Prostate gland (tissue), 2 donors: ENCODE measurements at regions not wholly inside any gene's neighbourhood (a gene's known extent, or its start where the extent isn't known, plus 50 kb on each side); places are given as distances from the start of the nearest gene placed in this dataset.
A peak's percentile ranks its signal among the peaks of the same experiment; 100 is the strongest.

ENCODE experiments used
- DNase-seq: peaks from one replicate; pipeline ENCODE4 v3.0.0-alpha.2; 2019; ENCODE audit warnings: low spot score
- H3K27ac ChIP-seq, 2 donors: fragments of 200-600 bp; sonication (generic); 2 replicates each; pipeline ENCODE4 v1.5.1; 2017 to 2019
- H3K27me3 ChIP-seq: fragments of 200-600 bp; sonication (generic); replicated peaks from 2 replicates; pipeline ENCODE4 v1.5.1; 2019; ENCODE audit not compliant: insufficient read depth
- H3K36me3 ChIP-seq, 2 donors: fragments of 200-600 bp; sonication (generic); 1 replicate in 1 of 2; 2 replicates in 1 of 2; pipeline versions ENCODE4 v1.5.1 to v1.8.1; 2017 to 2019
- H3K4me1 ChIP-seq: fragments of 200-600 bp; sonication (generic); replicated peaks from 2 replicates; pipeline ENCODE4 v1.5.1; 2019
- H3K4me3 ChIP-seq, 2 donors: fragments of 200-600 bp; sonication (generic); 2 replicates each; pipeline ENCODE4 v1.5.1; 2017 to 2019
- H3K9me3 ChIP-seq: fragments of 200-600 bp; sonication (generic); 2 replicates; pipeline ENCODE4 v1.5.1; 2017
- POLR2A ChIP-seq: fragments of 450-650 bp; IDR thresholded peaks from one replicate; pipeline ENCODE4 v1.6.1; 2016; ENCODE audit warnings: antibody characterized with exemption, mild to moderate bottlenecking
- POLR2AphosphoS5 ChIP-seq: sonication (generic); formaldehyde crosslinking; IDR thresholded peaks from one replicate; pipeline ENCODE4 v1.6.1; 2017; ENCODE audit warnings: antibody characterized with exemption
- WGBS: methylation state at CpG from one replicate; pipeline ENCODE4 v1.1.5; 2018; 5-methylcytosine and 5-hydroxymethylcytosine counted together
- intact Hi-C: fragments of 100-400 bp; cut with DNase I; formaldehyde crosslinking; loops from one replicate; pipeline ENCODE4 v1.14.2; 2022
- TF ChIP-seq, protein P1 (sequence below), 4 experiments: fragments of 200-600 bp in 2 of 4; fragments of 450-650 bp in 2 of 4; sonication (generic) in 2 of 4; IDR thresholded peaks; 1 replicate in 3 of 4; 2 replicates in 1 of 4; pipeline ENCODE4 v1.5.1; 2016 to 2019; ENCODE audit warnings: antibody characterized with exemption in 4 of 4, mild to moderate bottlenecking in 2 of 4, moderate library complexity in 2 of 4

DNA sequence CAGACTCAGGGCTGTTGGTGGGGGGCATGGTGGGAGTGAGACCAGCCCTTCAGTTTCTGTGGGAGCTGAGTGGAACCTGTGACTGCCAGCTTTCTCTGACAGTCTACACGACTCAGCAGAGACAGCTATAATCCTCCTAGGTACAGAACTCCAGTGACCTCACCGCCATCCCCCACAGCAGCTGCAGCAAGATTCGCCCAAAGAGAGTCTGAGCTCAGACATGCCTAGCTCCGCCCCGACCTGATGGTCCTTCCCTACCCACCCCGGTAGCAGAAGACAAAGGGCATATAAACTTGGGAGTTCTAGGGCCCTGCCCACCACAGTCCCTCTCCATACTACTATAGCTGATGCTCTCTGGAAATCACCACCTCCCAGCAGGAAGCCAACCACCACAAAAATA lies 500.1 kb downstream of the ETV1 start:
- 97% methylated on average over 6 of the region's 6 CpGs for WGBS
- no peak for DNase-seq
- H3K27ac ChIP-seq: no peak overlapping the region
- no peaks in the 10 kb centered on the region for H3K36me3 ChIP-seq
- TF ChIP-seq POLR2A (no peak), POLR2AphosphoS5 (no peak)
- TF ChIP-seq, protein P1, sequence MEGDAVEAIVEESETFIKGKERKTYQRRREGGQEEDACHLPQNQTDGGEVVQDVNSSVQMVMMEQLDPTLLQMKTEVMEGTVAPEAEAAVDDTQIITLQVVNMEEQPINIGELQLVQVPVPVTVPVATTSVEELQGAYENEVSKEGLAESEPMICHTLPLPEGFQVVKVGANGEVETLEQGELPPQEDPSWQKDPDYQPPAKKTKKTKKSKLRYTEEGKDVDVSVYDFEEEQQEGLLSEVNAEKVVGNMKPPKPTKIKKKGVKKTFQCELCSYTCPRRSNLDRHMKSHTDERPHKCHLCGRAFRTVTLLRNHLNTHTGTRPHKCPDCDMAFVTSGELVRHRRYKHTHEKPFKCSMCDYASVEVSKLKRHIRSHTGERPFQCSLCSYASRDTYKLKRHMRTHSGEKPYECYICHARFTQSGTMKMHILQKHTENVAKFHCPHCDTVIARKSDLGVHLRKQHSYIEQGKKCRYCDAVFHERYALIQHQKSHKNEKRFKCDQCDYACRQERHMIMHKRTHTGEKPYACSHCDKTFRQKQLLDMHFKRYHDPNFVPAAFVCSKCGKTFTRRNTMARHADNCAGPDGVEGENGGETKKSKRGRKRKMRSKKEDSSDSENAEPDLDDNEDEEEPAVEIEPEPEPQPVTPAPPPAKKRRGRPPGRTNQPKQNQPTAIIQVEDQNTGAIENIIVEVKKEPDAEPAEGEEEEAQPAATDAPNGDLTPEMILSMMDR (IDR thresholded peaks at IDR 0.05): no peak
- intact Hi-C loops: no loop called here
- H3K4me3 ChIP-seq: no peak overlapping the region
- no peaks in the 10 kb centered on the region for H3K27me3 ChIP-seq
- H3K4me1 ChIP-seq: no peaks in the 10 kb centered on the region
- H3K9me3 ChIP-seq: no peaks in the 10 kb centered on the region

DNA sequence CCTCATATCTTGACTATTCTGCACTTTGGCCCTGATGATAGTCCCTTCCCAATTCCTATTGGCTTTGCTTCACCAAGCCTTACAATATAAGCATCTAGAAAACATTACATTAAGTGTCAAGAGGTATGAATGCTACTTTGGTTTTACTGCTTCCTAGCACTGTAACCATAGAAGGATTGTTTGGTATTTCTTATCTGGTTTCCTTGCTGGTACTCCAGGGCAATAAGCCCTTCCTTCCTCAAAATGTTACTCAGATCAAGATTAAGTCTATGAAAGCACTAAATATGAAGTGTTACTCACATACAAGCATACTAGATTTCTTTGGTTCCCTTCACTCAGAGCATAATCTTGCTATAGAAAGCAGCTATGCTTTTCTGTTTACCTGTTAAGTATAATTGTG lies 492.5 kb downstream of the ETV1 start:
- Histone ChIP-seq H3K27me3 (no peaks in the 10 kb centered on the region), H3K36me3 (no peaks in the 10 kb centered on the region), H3K27ac (no peak overlapping the region), H3K4me1 (no peaks in the 10 kb centered on the region), H3K4me3 (no peak overlapping the region), H3K9me3 (no peaks in the 10 kb centered on the region)
- TF ChIP-seq, protein P1 (IDR thresholded peaks at IDR 0.05): no peak
- TF ChIP-seq POLR2A: no peak
- no peak for TF ChIP-seq POLR2AphosphoS5
- intact Hi-C loops: no loop called here
- no peak for DNase-seq

DNA sequence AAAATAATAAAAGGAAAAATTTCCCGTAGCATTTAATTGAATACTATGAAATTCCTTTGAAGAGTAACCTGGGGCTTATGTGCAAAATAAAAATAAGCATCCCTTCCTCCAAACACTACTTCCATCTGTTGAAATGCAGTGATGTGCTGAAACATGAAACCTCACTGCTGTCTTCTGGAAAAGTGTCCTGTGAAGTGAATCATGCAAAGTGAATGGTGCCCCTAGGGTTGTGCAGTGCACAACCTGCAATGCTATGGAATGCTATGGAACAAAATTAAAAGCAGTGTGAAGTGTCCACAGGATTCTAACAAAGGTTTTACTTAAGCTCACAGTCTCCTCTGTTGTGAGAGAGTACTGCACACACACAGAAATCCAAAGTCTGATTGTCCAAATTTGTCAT lies 480.9 kb downstream of the ETV1 start:
- H3K27ac ChIP-seq: no peak overlapping the region
- H3K9me3 ChIP-seq: no peaks in the 10 kb centered on the region
- DNase-seq: no peak
- H3K4me1 ChIP-seq: no peaks in the 10 kb centered on the region
- H3K36me3 ChIP-seq: no peaks in the 10 kb centered on the region
- no peaks in the 10 kb centered on the region for H3K27me3 ChIP-seq
- H3K4me3 ChIP-seq: no peak overlapping the region
- no peak for TF ChIP-seq POLR2A
- no peak for TF ChIP-seq POLR2AphosphoS5
- TF ChIP-seq, protein P1 (IDR thresholded peaks at IDR 0.05): no peak
- intact Hi-C loops: no loop called here
- 30% methylated on average over 1 of the region's 1 CpG for WGBS

DNA sequence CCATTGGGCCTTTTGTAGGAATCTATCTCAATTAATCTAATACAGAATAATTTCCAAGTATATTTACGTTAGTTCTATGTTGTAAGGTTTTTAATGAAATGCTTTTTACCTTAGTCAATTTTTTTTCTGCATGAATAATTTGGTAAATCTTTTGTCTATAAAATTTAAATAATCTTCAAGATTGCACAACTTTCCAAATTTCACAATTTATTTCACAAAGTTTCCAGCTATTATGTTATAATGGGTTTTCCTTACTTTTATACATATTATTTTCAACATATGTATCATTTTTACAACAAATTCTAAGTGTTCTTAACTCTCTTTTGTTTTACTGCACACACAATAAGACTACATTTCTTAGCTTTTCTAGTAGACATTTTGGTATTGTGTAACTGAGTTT lies 470.7 kb downstream of the ETV1 start:
- H3K27ac ChIP-seq: no peak overlapping the region
- no peaks in the 10 kb centered on the region for H3K9me3 ChIP-seq
- intact Hi-C loops: no loop called here
- H3K36me3 ChIP-seq: no peaks in the 10 kb centered on the region
- no peaks in the 10 kb centered on the region for H3K4me1 ChIP-seq
- TF ChIP-seq POLR2A: no peak
- no peak for TF ChIP-seq POLR2AphosphoS5
- TF ChIP-seq, protein P1 (IDR thresholded peaks at IDR 0.05): no peak
- no peak overlapping the region for H3K4me3 ChIP-seq
- 93% methylated on average over 1 of the region's 1 CpG for WGBS
- DNase-seq: no peak
- no peaks in the 10 kb centered on the region for H3K27me3 ChIP-seq

DNA sequence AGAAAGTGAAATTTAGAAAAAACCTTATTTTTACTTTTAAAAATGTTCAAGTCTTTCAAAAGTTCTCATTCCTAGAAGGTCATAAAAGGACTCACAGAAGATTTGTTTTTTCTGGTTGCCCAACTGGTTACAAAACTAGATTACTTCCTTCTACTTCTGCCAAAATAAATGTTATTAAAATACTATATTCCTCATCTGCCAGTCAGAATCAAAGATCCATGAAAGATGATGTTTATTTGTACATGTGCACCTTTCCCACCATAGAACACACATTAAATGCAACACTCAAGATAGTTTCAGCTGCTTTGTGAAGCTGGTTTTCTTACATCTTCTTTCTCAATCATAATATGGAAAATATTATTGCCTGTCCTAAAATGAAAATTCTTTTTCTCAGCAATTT lies 465.4 kb downstream of the ETV1 start:
- no peak overlapping the region for H3K4me3 ChIP-seq
- no peaks in the 10 kb centered on the region for H3K27me3 ChIP-seq
- H3K36me3 ChIP-seq: no peaks in the 10 kb centered on the region
- DNase-seq: peak; percentile 4
- intact Hi-C loops: loop anchor here (10.0 kb wide), 2 partner anchors 221 to 931 kb away; no protein-coding TSS in a partner anchor
- TF ChIP-seq, protein P1 (IDR thresholded peaks at IDR 0.05): no peak
- peak; percentile 54 for TF ChIP-seq POLR2AphosphoS5
- H3K27ac ChIP-seq: no peak overlapping the region
- H3K9me3 ChIP-seq: no peaks in the 10 kb centered on the region
- peaks cover 2% of the 10 kb centered on the region for H3K4me1 ChIP-seq
